ENCODE measurements at regions not wholly inside any gene's neighbourhood (a gene's known extent, or its start where the extent isn't known, plus 50 kb on each side); places are given as distances from the start of the nearest gene placed in this dataset.

DNA sequence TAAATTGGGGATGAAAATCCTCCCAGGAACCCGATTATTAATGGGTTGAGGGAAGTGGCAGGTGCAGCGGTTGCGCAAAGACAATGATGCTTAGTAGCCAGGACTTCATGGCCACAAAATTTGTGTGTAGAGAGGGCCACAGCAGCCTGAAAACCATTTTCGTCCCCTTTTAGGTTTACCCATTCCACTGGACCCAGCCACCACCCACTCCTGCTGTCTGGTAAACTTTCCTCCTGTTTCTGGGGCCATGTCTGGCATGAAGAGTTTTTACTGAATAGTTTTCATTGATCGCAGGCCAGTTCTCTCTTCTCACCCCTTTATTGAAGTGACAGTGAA lies 69.5 kb upstream of the SYT13 start:
- intact Hi-C loops (cut with DNase I) = no loop called here
- H3K27ac ChIP-seq = peak overlapping the region; percentile 44
- H3K4me3 ChIP-seq = peak overlapping the region; percentile 57
- no peak for ATAC-seq
- no peak for DNase-seq
- TF ChIP-seq CTCF (IDR thresholded peaks at IDR 0.05) = no peak
- no peaks in the 10 kb centered on the region for H3K36me3 ChIP-seq
- H3K4me1 ChIP-seq = no peaks in the 10 kb centered on the region
- no peaks in the 10 kb centered on the region for H3K9me3 ChIP-seq
- H3K27me3 ChIP-seq = peaks cover 3% of the 10 kb centered on the region

- no peaks in the 10 kb centered on the region for H3K4me1 ChIP-seq
- ATAC-seq = peak; percentile 94
- peak; percentile 89 for DNase-seq
- H3K4me3 ChIP-seq = peak overlapping the region; percentile 57
- no peaks in the 10 kb centered on the region for H3K36me3 ChIP-seq
- H3K9me3 ChIP-seq = no peaks in the 10 kb centered on the region
- TF ChIP-seq CTCF (IDR thresholded peaks at IDR 0.05) = no peak
- H3K27ac ChIP-seq = peak overlapping the region; percentile 44
- intact Hi-C loops (cut with DNase I) = no loop called here
- peaks cover 3% of the 10 kb centered on the region for H3K27me3 ChIP-seq
Measured at GRCh38 chr11:45354976-45355705, 69.0 kb upstream of the SYT13 start.

GRCh38 chr11:45348729-45349128 lies 62.6 kb upstream of the SYT13 start:
- H3K4me1 ChIP-seq = no peaks in the 10 kb centered on the region
- no peaks in the 10 kb centered on the region for H3K36me3 ChIP-seq
- DNase-seq = no peak
- H3K4me3 ChIP-seq = no peak overlapping the region
- H3K27ac ChIP-seq = no peak overlapping the region
- H3K27me3 ChIP-seq = peaks cover 3% of the 10 kb centered on the region
- intact Hi-C loops (cut with DNase I) = no loop called here
- no peaks in the 10 kb centered on the region for H3K9me3 ChIP-seq
- no peak for TF ChIP-seq CTCF (IDR thresholded peaks at IDR 0.05)
- ATAC-seq = no peak

- TF ChIP-seq CTCF (IDR thresholded peaks at IDR 0.05) = no peak
- ATAC-seq (no peak), DNase-seq (no peak)
- Histone ChIP-seq H3K36me3 (no peaks in the 10 kb centered on the region), H3K27ac (no peak overlapping the region), H3K27me3 (peaks cover 3% of the 10 kb centered on the region), H3K4me3 (no peak overlapping the region), H3K9me3 (no peaks in the 10 kb centered on the region), H3K4me1 (no peaks in the 10 kb centered on the region)
- intact Hi-C loops (cut with DNase I) = no loop called here
Measured at GRCh38 chr11:45347348-45348082, 61.4 kb upstream of the SYT13 start.

- no peaks in the 10 kb centered on the region for H3K4me1 ChIP-seq
- H3K27ac ChIP-seq = no peak overlapping the region
- no peak overlapping the region for H3K4me3 ChIP-seq
- H3K27me3 ChIP-seq = no peaks in the 10 kb centered on the region
- no peaks in the 10 kb centered on the region for H3K36me3 ChIP-seq
- no peak for TF ChIP-seq CTCF (IDR thresholded peaks at IDR 0.05)
- intact Hi-C loops (cut with DNase I) = no loop called here
- DNase-seq (no peak), ATAC-seq (no peak)
- H3K9me3 ChIP-seq = no peaks in the 10 kb centered on the region
Measured at GRCh38 chr11:45345491-45345890, 59.4 kb upstream of the SYT13 start.
